ENCODE measurements at regions not wholly inside any gene's neighbourhood (a gene's known extent, or its start where the extent isn't known, plus 50 kb on each side); places are given as distances from the start of the nearest gene placed in this dataset.

DNA sequence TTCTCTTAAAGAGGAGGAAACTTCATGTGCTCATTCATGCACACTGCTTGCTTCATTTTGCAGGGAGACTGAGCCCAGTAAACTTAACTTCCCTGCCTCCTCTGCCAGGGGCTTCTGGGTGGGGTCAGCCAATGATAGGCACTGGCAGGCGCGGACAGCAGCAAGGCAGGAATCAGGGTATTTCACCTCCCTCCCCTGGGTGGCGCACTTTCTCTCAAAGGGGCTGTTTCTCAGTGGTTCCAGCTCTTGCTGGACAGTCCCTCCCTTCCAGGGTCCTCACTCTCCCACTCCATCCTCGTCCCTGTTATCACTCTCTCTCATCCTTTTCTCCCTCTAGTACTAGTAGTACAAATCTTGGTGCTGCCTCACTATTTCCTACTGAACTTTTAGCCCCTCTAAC, 320.5 kb upstream of the ZNF521 start:
- no peak overlapping the region for H3K27ac ChIP-seq (ENCODE audit: insufficient read depth, low read depth, low read length)
- dilution Hi-C loops (cut with MboI; ENCODE audit: extremely low pct_ligation_motif_present, low sequenced_read_pairs) (no loop called here), intact Hi-C loops (cut with micrococcal nuclease) (no loop called here)
- no peaks in the 10 kb centered on the region for H3K9me3 ChIP-seq (replicated peaks; ENCODE audit: control insufficient read depth, insufficient read depth, low read length)
- DNase-seq (ENCODE audit: low read depth, low spot score) (no peak), FAIRE-seq (no peak)
- no peak overlapping the region for H3K9ac ChIP-seq (replicated peaks; ENCODE audit: extremely low read depth, insufficient read depth, low read length)
- ChIA-PET CTCF (no interaction called here), POLR2A (no interaction called here)
- no peak overlapping the region for H3K4me2 ChIP-seq (ENCODE audit: insufficient read depth, low read length)
- H3K9me1 ChIP-seq (replicated peaks; ENCODE audit: control insufficient read depth, extremely low read depth, insufficient read depth, low read length): no peaks in the 10 kb centered on the region
- H2AFZ ChIP-seq (ENCODE audit: low read depth, low read length): no peak overlapping the region
- peaks cover 0 to 3% of the 10 kb centered on the region in 2 experiments for H3K27me3 ChIP-seq (ENCODE audit: control insufficient read depth in 2 of 2, insufficient read depth in 2 of 2, low read length in 2 of 2)
- H3K4me3 ChIP-seq (replicated peaks in 1 of 3; ENCODE audit: insufficient read depth in 1 of 3, low read depth in 1 of 3, low read length in 3 of 3): no peak overlapping the region
- no peak for TF ChIP-seq EZH2 (IDR thresholded peaks at IDR 0.05; ENCODE audit: borderline replicate concordance, low read depth, low read length, severe bottlenecking)
- TF ChIP-seq, protein P1, sequence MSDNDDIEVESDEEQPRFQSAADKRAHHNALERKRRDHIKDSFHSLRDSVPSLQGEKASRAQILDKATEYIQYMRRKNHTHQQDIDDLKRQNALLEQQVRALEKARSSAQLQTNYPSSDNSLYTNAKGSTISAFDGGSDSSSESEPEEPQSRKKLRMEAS (IDR thresholded peaks at IDR 0.05; ENCODE audit: insufficient read depth, insufficient read length): no peak
- TF ChIP-seq GATA2 (IDR thresholded peaks at IDR 0.05; ENCODE audit: insufficient read depth, insufficient read length, low read depth, low read length): no peak
- TF ChIP-seq, protein P2, sequence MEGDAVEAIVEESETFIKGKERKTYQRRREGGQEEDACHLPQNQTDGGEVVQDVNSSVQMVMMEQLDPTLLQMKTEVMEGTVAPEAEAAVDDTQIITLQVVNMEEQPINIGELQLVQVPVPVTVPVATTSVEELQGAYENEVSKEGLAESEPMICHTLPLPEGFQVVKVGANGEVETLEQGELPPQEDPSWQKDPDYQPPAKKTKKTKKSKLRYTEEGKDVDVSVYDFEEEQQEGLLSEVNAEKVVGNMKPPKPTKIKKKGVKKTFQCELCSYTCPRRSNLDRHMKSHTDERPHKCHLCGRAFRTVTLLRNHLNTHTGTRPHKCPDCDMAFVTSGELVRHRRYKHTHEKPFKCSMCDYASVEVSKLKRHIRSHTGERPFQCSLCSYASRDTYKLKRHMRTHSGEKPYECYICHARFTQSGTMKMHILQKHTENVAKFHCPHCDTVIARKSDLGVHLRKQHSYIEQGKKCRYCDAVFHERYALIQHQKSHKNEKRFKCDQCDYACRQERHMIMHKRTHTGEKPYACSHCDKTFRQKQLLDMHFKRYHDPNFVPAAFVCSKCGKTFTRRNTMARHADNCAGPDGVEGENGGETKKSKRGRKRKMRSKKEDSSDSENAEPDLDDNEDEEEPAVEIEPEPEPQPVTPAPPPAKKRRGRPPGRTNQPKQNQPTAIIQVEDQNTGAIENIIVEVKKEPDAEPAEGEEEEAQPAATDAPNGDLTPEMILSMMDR (IDR thresholded peaks at IDR 0.05; ENCODE audit: extremely low read depth in 1 of 2, insufficient read depth in 1 of 2, low read depth in 1 of 2, low read length in 2 of 2): no peak
- TF ChIP-seq FOS (IDR thresholded peaks at IDR 0.05; ENCODE audit: borderline replicate concordance, insufficient read depth, low read length): no peak
- TF ChIP-seq POLR2A (IDR thresholded peaks at IDR 0.05; ENCODE audit: low read depth, low read length): no peak
- no peak for TF ChIP-seq JUN (IDR thresholded peaks at IDR 0.05; ENCODE audit: borderline replicate concordance, insufficient read depth, insufficient read length, low read depth)
- no peak for TF ChIP-seq POLR2AphosphoS5 (IDR thresholded peaks at IDR 0.05; ENCODE audit: insufficient read depth, low read depth, low read length)
- no peak for TF ChIP-seq MYC (IDR thresholded peaks at IDR 0.05; ENCODE audit: low read depth, low read length)
- no peaks in the 10 kb centered on the region for H3K36me3 ChIP-seq (ENCODE audit: control insufficient read depth in 2 of 2, extremely low read depth in 1 of 2, insufficient read depth in 2 of 2, low read length in 2 of 2)
- no peaks in the 10 kb centered on the region for H3K4me1 ChIP-seq (ENCODE audit: control insufficient read depth, extremely low read depth, insufficient read depth, low read length)
- BruUV-seq (replicated peaks): no TSS peak
- H3K79me2 ChIP-seq (ENCODE audit: control insufficient read depth, insufficient read depth, low read length): no peaks in the 10 kb centered on the region
- H4K20me1 ChIP-seq (replicated peaks; ENCODE audit: control insufficient read depth, extremely low read depth, insufficient read depth, low read length): no peaks in the 10 kb centered on the region
